Mesodermal cell (in vitro differentiated cells): ENCODE measurements at regions not wholly inside any gene's neighbourhood (a gene's known extent, or its start where the extent isn't known, plus 50 kb on each side); places are given as distances from the start of the nearest gene placed in this dataset.
"Not testable (repeated sequence)": the region's sequence is repeated elsewhere in the genome, so short reads cannot be mapped to it uniquely, and the experiment has no call there.

Experiments used
- H3K27ac ChIP-seq: 2 replicates; pipeline ENCODE4 v1.7.0; 2013; ENCODE audit warnings: mild to moderate bottlenecking, low read depth, low read length, moderate library complexity; ENCODE audit not compliant: severe bottlenecking
- H3K36me3 ChIP-seq: 2 replicates; pipeline ENCODE4 v1.7.1; 2013; ENCODE audit warnings: mild to moderate bottlenecking, low read length, moderate library complexity; ENCODE audit not compliant: control insufficient read depth, insufficient read depth
- H3K4me1 ChIP-seq: one replicate; pipeline ENCODE4 v1.7.1; 2013; ENCODE audit warnings: mild to moderate bottlenecking, low read length; ENCODE audit not compliant: insufficient read depth, control insufficient read depth, poor library complexity, severe bottlenecking
- H3K4me3 ChIP-seq: 2 replicates; pipeline ENCODE4 v1.7.0; 2013; ENCODE audit warnings: low read length, control low read depth, mild to moderate bottlenecking; ENCODE audit not compliant: insufficient read depth, poor library complexity, severe bottlenecking; ENCODE audit errors: extremely low read depth
- H3K9me3 ChIP-seq: 2 replicates; pipeline ENCODE4 v1.7.1; 2013; ENCODE audit warnings: mild to moderate bottlenecking, low read length, moderate library complexity; ENCODE audit not compliant: control insufficient read depth
- WGBS, 2 experiments: methylation state at CpG; one replicate each; pipeline ENCODE4 v1.1.5; 2013; ENCODE audit warnings: missing lambda C conversion rate in 2 of 2; ENCODE audit not compliant: insufficient coverage in 2 of 2; 5-methylcytosine and 5-hydroxymethylcytosine counted together

DNA sequence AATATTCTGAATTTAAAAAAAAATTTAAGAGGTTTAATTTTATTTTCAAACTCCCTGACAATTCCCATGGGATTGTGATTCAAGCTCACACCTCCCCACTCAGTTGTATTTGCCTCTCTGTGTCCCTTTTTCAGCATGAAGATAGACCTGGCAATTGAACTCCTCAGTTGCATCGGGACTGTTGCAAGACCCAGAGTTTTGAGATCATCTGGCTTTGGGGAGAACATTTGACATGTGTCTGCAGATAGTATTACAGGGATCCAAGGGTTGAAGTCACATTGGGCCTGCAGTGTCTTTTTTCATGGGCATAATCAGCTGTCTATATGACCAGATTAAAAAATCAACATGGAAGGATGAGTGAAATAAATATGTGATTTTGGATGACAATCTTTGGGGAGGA is 91.1 kb upstream of the EOMES start:
- Histone ChIP-seq H3K36me3 (no peaks in the 10 kb centered on the region), H3K4me1 (no peaks in the 10 kb centered on the region), H3K9me3 (no peaks in the 10 kb centered on the region), H3K4me3 (no peak overlapping the region), H3K27ac (no peak overlapping the region)
- WGBS, 2 experiments: 50 to 80% methylated on average over 1 of the region's 1 CpG

DNA sequence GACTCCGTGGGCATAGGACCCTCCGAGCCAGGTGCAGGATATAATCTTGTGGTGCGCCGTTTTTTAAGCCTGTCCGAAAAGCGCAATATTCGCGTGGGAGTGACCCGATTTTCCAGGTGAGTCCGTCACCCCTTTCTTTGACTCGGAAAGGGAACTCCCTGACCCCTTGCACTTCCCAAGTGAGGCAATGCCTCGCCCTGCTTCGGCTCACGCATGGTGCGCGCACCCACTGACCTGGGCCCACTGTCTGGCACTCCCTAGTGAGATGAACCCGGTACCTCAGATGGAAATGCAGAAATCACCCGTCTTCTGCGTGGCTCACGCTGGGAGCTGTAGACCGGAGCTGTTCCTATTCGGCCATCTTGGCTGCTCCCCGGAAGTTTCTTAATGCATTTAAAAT is 99.5 kb upstream of the EOMES start:
- H3K27ac ChIP-seq, H3K4me1 ChIP-seq, H3K4me3 ChIP-seq, H3K36me3 ChIP-seq, H3K9me3 ChIP-seq: not testable (repeated sequence)
- 85% methylated on average over 8 of the region's 23 CpGs; no CpG with 5 or more reads in 1 of the 2 experiments for WGBS, 2 experiments

- no peaks in the 10 kb centered on the region for H3K36me3 ChIP-seq
- WGBS, 2 experiments: 78 to 84% methylated on average over 3 to 4 of the region's 6 CpGs
- no peak overlapping the region for H3K27ac ChIP-seq
- H3K9me3 ChIP-seq: no peaks in the 10 kb centered on the region
- H3K4me1 ChIP-seq: no peaks in the 10 kb centered on the region
- no peak overlapping the region for H3K4me3 ChIP-seq
Measured at GRCh38 chr3:27824312-27825200, 102.4 kb upstream of the EOMES start.

GRCh38 chr3:27826448-27826847 is 104.3 kb upstream of the EOMES start:
- Histone ChIP-seq H3K4me1 (no peaks in the 10 kb centered on the region), H3K9me3 (no peaks in the 10 kb centered on the region), H3K4me3 (no peak overlapping the region), H3K27ac (no peak overlapping the region), H3K36me3 (no peaks in the 10 kb centered on the region)

- H3K4me3 ChIP-seq: no peak overlapping the region
- no peaks in the 10 kb centered on the region for H3K36me3 ChIP-seq
- H3K4me1 ChIP-seq: no peaks in the 10 kb centered on the region
- no peaks in the 10 kb centered on the region for H3K9me3 ChIP-seq
- 52 to 67% methylated on average over 1 to 2 of the region's 3 CpGs for WGBS, 2 experiments
- no peak overlapping the region for H3K27ac ChIP-seq
Measured at GRCh38 chr3:27827041-27827440, 104.9 kb upstream of the EOMES start.

DNA sequence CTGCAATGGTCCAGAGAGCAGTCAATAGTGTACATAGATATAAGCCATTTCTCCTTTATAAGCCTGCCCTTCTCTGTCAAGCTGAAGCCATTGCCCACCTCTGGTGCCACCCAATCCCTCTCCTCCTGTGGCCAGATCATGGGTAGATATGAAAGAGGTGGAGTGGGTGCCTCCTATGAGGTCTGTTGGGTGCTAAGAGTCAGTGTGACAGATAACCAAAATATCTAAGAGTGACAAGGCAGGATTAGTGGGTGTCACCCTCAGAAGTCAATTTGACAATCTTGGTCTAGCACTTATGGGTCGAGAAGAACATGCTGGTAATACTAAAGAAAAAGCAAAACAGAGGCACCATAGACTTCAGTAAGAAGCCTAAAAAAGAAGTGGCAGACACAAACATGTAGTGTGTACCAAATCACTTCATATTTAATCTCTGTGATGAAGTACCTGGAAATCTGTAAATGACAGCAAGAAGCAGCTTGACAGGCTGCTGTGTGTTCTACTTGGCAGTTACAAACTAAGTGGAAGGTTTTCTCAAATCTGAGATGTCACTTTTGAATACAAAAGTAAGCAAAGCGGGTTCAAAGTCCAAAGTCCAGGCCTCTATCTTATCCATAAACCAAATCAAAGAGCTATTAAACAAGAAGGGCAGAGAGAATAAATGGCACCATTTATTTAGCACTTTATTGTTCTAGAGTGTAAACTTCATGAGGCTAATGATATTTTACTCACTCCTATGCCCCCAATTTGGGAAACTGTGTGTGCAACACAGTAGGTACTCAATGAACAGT is 118.9 kb upstream of the EOMES start:
- Histone ChIP-seq H3K9me3 (no peaks in the 10 kb centered on the region), H3K4me1 (no peaks in the 10 kb centered on the region), H3K4me3 (no peak overlapping the region), H3K36me3 (no peaks in the 10 kb centered on the region), H3K27ac (no peak overlapping the region)
- 78% methylated on average over 1 of the region's 2 CpGs; no CpG with 5 or more reads in 1 of the 2 experiments for WGBS, 2 experiments

- Histone ChIP-seq H3K9me3 (no peaks in the 10 kb centered on the region), H3K4me3 (no peak overlapping the region), H3K27ac (no peak overlapping the region), H3K36me3 (no peaks in the 10 kb centered on the region), H3K4me1 (no peaks in the 10 kb centered on the region)
- 100% methylated on average over 1 of the region's 1 CpG; no CpG with 5 or more reads in 1 of the 2 experiments for WGBS, 2 experiments
Measured at GRCh38 chr3:27844052-27844675, 122.0 kb upstream of the EOMES start.

GRCh38 chr3:27847697-27848096 is 125.6 kb upstream of the EOMES start:
- WGBS, 2 experiments: 87% methylated on average over 4 of the region's 6 CpGs; no CpG with 5 or more reads in 1 of the 2 experiments
- Histone ChIP-seq H3K36me3 (no peaks in the 10 kb centered on the region), H3K4me3 (no peak overlapping the region), H3K9me3 (peaks cover 6% of the 10 kb centered on the region), H3K4me1 (no peaks in the 10 kb centered on the region), H3K27ac (no peak overlapping the region)

DNA sequence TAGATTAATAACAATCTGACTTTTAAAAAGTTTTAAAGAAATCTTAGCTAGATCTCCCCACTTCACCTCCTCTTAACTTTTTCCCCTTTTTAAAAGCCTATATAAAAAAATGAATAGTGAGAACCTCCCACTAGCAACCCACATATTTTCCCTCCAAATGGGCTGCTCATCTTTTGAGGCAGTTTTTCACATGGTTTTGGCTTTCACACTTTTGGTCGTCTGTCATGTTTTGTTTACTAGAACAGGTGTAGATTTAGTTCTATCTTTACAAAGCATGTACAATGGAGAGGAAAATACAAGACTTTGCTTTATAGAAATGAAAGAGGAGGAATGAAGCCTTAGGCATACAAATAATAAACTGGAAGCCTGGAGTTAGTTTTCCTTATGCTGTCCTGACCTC is 126.7 kb upstream of the EOMES start:
- Histone ChIP-seq H3K4me3 (no peak overlapping the region), H3K4me1 (no peaks in the 10 kb centered on the region), H3K27ac (no peak overlapping the region), H3K9me3 (peaks cover 6% of the 10 kb centered on the region), H3K36me3 (no peaks in the 10 kb centered on the region)
- no CpG with 5 or more reads among the region's 1 CpG for WGBS, 2 experiments

DNA sequence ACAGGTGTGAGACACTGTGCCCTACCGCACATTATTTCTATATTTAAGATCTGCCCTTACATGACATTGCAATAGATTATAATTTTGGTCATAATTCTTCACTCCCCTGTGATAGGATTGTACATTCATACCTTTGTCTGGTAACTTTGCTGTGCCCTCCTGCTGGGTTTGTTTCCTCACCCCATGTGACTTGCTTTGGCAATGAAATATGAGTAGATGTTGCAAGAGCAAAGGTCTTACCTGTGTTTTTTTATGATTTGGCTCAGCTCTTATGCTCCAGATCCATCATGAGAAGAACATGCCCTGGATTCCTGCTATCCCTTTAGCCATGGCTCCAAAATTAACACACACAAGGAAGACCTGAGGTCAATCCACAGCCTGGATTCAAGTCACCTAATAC is 137.7 kb upstream of the EOMES start:
- no peak overlapping the region for H3K4me3 ChIP-seq
- no peaks in the 10 kb centered on the region for H3K4me1 ChIP-seq
- no peak overlapping the region for H3K27ac ChIP-seq
- no CpG with 5 or more reads among the region's 1 CpG for WGBS, 2 experiments
- H3K36me3 ChIP-seq: no peaks in the 10 kb centered on the region
- no peaks in the 10 kb centered on the region for H3K9me3 ChIP-seq
